Fibroblast of pulmonary artery (primary cell): ENCODE measurements at regions not wholly inside any gene's neighbourhood (a gene's known extent, or its start where the extent isn't known, plus 50 kb on each side); places are given as distances from the start of the nearest gene placed in this dataset.
A peak's percentile ranks its signal among the peaks of the same experiment; 100 is the strongest.

Experiments
- DNase-seq: peaks from one replicate; pipeline ENCODE4 v3.0.0-alpha.2; 2010; ENCODE audit warnings: low read depth
- H3K4me3 ChIP-seq: replicated peaks from 2 replicates; pipeline ENCODE4 v1.5.1; 2011; ENCODE audit warnings: low read depth, mild to moderate bottlenecking, control low read depth, low read length, moderate library complexity
- CTCF ChIP-seq: IDR thresholded peaks from 2 replicates; pipeline ENCODE4 v1.5.1; 2011; ENCODE audit warnings: mild to moderate bottlenecking, control low read depth, low read length, inconsistent platforms; ENCODE audit errors: missing control alignments

GRCh38 chr6:125471667-125472066 lies 169.9 kb upstream of the HDDC2 start:
- no peak overlapping the region for H3K4me3 ChIP-seq
- DNase-seq, result no peak
- TF ChIP-seq CTCF, result no peak

GRCh38 chr6:125474061-125474460 lies 172.3 kb upstream of the HDDC2 start:
- DNase-seq, result no peak
- H3K4me3 ChIP-seq, result no peak overlapping the region
- no peak for TF ChIP-seq CTCF

- no peak overlapping the region for H3K4me3 ChIP-seq
- TF ChIP-seq CTCF, result no peak
- no peak for DNase-seq
These were observed 175.4 kb upstream of the HDDC2 start for GRCh38 chr6:125477156-125477555.

- DNase-seq, result no peak
- H3K4me3 ChIP-seq, result no peak overlapping the region
- TF ChIP-seq CTCF, result no peak
These were observed 176.1 kb upstream of the HDDC2 start for GRCh38 chr6:125477844-125478243.

GRCh38 chr6:125480146-125480545 lies 178.4 kb upstream of the HDDC2 start:
- no peak for TF ChIP-seq CTCF
- H3K4me3 ChIP-seq, result no peak overlapping the region
- DNase-seq, result no peak

- peak; percentile 27 for DNase-seq
- no peak for TF ChIP-seq CTCF
- no peak overlapping the region for H3K4me3 ChIP-seq
These were observed 178.8 kb upstream of the HDDC2 start for GRCh38 chr6:125480571-125480970.

GRCh38 chr6:125481056-125481455 lies 179.3 kb upstream of the HDDC2 start:
- no peak overlapping the region for H3K4me3 ChIP-seq
- no peak for TF ChIP-seq CTCF
- DNase-seq, result no peak
